Uterus (tissue), 2 donors: ENCODE measurements at regions not wholly inside any gene's neighbourhood (a gene's known extent, or its start where the extent isn't known, plus 50 kb on each side); places are given as distances from the start of the nearest gene placed in this dataset.

ENCODE experiments used
- POLR2A ChIP-seq, 2 donors: fragments of 450-650 bp; IDR thresholded peaks; one replicate each; pipeline ENCODE4 v1.6.1; 2016; ENCODE audit warnings: antibody characterized with exemption in 2 of 2, mild to moderate bottlenecking in 1 of 2, moderate library complexity in 1 of 2
- TF ChIP-seq, protein P1 (sequence below), 4 experiments: fragments of 200-600 bp in 2 of 4; fragments of 450-650 bp in 2 of 4; sonication (generic) in 2 of 4; IDR thresholded peaks; one replicate each; pipeline ENCODE4 v1.5.1; 2016 to 2019; ENCODE audit warnings: antibody characterized with exemption in 4 of 4, mild to moderate bottlenecking in 2 of 4, moderate library complexity in 1 of 4

DNA sequence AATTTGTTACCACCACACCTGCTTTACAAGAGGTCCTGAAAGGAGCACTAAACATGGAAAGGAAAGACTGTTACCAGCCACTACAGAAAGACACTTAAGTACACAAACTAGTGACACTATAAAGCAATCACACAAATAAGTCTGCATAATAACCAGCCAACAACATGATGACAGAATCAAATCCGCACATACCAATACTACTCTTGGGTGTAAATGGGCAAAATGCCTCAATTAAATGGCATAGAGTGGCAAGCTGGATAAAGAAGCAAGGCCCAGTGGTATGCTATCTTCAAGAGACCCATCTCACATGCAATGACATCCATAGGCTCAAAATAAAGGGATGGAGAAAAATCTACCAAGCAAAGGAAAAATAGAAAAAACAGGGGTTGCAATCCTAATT lies 106.8 kb upstream of the PRR23C start:
- no peak for TF ChIP-seq POLR2A (IDR thresholded peaks at IDR 0.05)
- TF ChIP-seq, protein P1, sequence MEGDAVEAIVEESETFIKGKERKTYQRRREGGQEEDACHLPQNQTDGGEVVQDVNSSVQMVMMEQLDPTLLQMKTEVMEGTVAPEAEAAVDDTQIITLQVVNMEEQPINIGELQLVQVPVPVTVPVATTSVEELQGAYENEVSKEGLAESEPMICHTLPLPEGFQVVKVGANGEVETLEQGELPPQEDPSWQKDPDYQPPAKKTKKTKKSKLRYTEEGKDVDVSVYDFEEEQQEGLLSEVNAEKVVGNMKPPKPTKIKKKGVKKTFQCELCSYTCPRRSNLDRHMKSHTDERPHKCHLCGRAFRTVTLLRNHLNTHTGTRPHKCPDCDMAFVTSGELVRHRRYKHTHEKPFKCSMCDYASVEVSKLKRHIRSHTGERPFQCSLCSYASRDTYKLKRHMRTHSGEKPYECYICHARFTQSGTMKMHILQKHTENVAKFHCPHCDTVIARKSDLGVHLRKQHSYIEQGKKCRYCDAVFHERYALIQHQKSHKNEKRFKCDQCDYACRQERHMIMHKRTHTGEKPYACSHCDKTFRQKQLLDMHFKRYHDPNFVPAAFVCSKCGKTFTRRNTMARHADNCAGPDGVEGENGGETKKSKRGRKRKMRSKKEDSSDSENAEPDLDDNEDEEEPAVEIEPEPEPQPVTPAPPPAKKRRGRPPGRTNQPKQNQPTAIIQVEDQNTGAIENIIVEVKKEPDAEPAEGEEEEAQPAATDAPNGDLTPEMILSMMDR (IDR thresholded peaks at IDR 0.05) = no peak
